ENCODE measurements at regions not wholly inside any gene's neighbourhood (a gene's known extent, or its start where the extent isn't known, plus 50 kb on each side); places are given as distances from the start of the nearest gene placed in this dataset.

- H3K4me1 ChIP-seq (replicated peaks in 1 of 4; ENCODE audit: control insufficient read depth in 3 of 4, insufficient read depth in 4 of 4, low read length in 3 of 4): peaks cover 0 to 2% (median 0%) of the 10 kb centered on the region in 4 experiments; a peak in 1 of 7 replicates
- H2BK20ac ChIP-seq (ENCODE audit: low read length): no peak overlapping the region
- H3K4me2 ChIP-seq (ENCODE audit: insufficient read depth in 1 of 2, low read depth in 2 of 2, low read length in 2 of 2): no peak overlapping the region
- H4K91ac ChIP-seq (replicated peaks; ENCODE audit: insufficient read length, low read length): no peak overlapping the region
- WGBS, 2 experiments (ENCODE audit: extremely low coverage in 1 of 2, insufficient coverage in 1 of 2, insufficient read length in 1 of 2, insufficient replicate concordance in 2 of 2, low coverage in 1 of 2, low lambda C conversion rate in 2 of 2, missing lambda C conversion rate in 1 of 2): 94% methylated on average over 9 of the region's 9 CpGs; no CpG with 5 or more reads in 1 of the 2 experiments
- FAIRE-seq: no peak
- no peak overlapping the region for H3K27ac ChIP-seq (ENCODE audit: low read depth, low read length)
- no peak overlapping the region for H2BK15ac ChIP-seq (ENCODE audit: low read length)
- no peak overlapping the region for H4K8ac ChIP-seq (ENCODE audit: extremely low read depth, insufficient read depth, low read length)
- no peak overlapping the region for H2BK120ac ChIP-seq (replicated peaks; ENCODE audit: low read depth, low read length)
- no peak overlapping the region for H3K4ac ChIP-seq (replicated peaks; ENCODE audit: insufficient read length, low read depth, low read length)
- no peak overlapping the region for H3K18ac ChIP-seq (ENCODE audit: extremely low read depth, low read length)
- H3K79me1 ChIP-seq (ENCODE audit: low read depth, low read length): no peaks in the 10 kb centered on the region
- peaks cover 0 to 3% of the 10 kb centered on the region in 2 experiments; a peak in 1 of 4 replicates for H3K79me2 ChIP-seq (ENCODE audit: control insufficient read depth in 1 of 2, insufficient read depth in 2 of 2, low read length in 2 of 2)
- H3K9me3 ChIP-seq (ENCODE audit: insufficient read depth in 2 of 2, low read depth in 1 of 2, low read length in 1 of 2): peaks cover 6 to 14% of the 10 kb centered on the region in 2 experiments; a peak in 2 of 4 replicates
- TF ChIP-seq NANOG (IDR thresholded peaks at IDR 0.05; ENCODE audit: insufficient read depth, low read depth, low read length, poor library complexity, severe bottlenecking): no peak
- no peak for TF ChIP-seq EGR1 (IDR thresholded peaks at IDR 0.05; ENCODE audit: borderline replicate concordance, low read depth, low read length)
- TF ChIP-seq CHD1 (IDR thresholded peaks at IDR 0.05; ENCODE audit: low read depth, low read length): no peak
- TF ChIP-seq CBX8 (IDR thresholded peaks at IDR 0.05; ENCODE audit: borderline replicate concordance, low read depth, low read length): no peak
- no peak for TF ChIP-seq POLR2AphosphoS5 (IDR thresholded peaks at IDR 0.05; ENCODE audit: low read depth, low read length)
- no peak for TF ChIP-seq CEBPB (IDR thresholded peaks at IDR 0.05; ENCODE audit: low read depth, low read length)
- TF ChIP-seq SP4 (IDR thresholded peaks at IDR 0.05; ENCODE audit: low read length): no peak
- no peak for TF ChIP-seq BACH1 (IDR thresholded peaks at IDR 0.05; ENCODE audit: low read length)
- no peak overlapping the region for H3K23ac ChIP-seq (ENCODE audit: insufficient read length)
- H3K4me3 ChIP-seq (ENCODE audit: extremely low read depth in 1 of 4, insufficient read depth in 2 of 4, low read depth in 3 of 4, low read length in 4 of 4): no peak overlapping the region
- H4K20me1 ChIP-seq (replicated peaks in 1 of 2; ENCODE audit: control insufficient read depth in 1 of 2, insufficient read depth in 2 of 2, low read length in 2 of 2): peaks cover 0 to 11% of the 10 kb centered on the region in 2 experiments
- no peaks in the 10 kb centered on the region for H3K27me3 ChIP-seq (replicated peaks in 1 of 4; ENCODE audit: control insufficient read depth in 3 of 4, extremely low read depth in 1 of 4, insufficient read depth in 3 of 4, low read length in 3 of 4)
- CTCF ChIA-PET (ENCODE audit: partially characterized antibody): no interaction called here
- H3K56ac ChIP-seq (replicated peaks; ENCODE audit: insufficient read length, low read depth, low read length): no peak overlapping the region
- POLR2A ChIA-PET (ENCODE audit: partially characterized antibody): no interaction called here
- H3K14ac ChIP-seq (ENCODE audit: insufficient read length): no peak overlapping the region
- H4K5ac ChIP-seq (ENCODE audit: insufficient read length, low read depth, low read length): no peak overlapping the region
- DNase-seq (ENCODE audit: low read depth in 1 of 2, low spot score in 2 of 2): no peak
- no peak overlapping the region for H2AFZ ChIP-seq (ENCODE audit: low read length)
- H3K36me3 ChIP-seq (ENCODE audit: control insufficient read depth in 2 of 4, insufficient read depth in 4 of 4, low read length in 3 of 4): peaks cover 0 to 4% (median 0%) of the 10 kb centered on the region in 4 experiments; a peak in 1 of 8 replicates
- H3K9ac ChIP-seq (replicated peaks in 1 of 4; ENCODE audit: extremely low read depth in 1 of 4, low read depth in 3 of 4, low read length in 3 of 4): no peak overlapping the region
- H2BK12ac ChIP-seq (ENCODE audit: low read depth, low read length): no peak overlapping the region
- peaks cover 8% of the 10 kb centered on the region; the same call in 1 of the 2 replicates for H3K23me2 ChIP-seq (ENCODE audit: low read depth, low read length)
- H2AK5ac ChIP-seq (ENCODE audit: low read depth, low read length): no peak overlapping the region
- no peak overlapping the region for H2BK5ac ChIP-seq (ENCODE audit: low read depth, low read length)
Observed at GRCh38 chr2:3138621-3139020, 239.0 kb downstream of the EIPR1 start.

Data from H1 (cell line).